ENCODE measurements at regions not wholly inside any gene's neighbourhood (a gene's known extent, or its start where the extent isn't known, plus 50 kb on each side); places are given as distances from the start of the nearest gene placed in this dataset.

- TF ChIP-seq EZH2 (IDR thresholded peaks at IDR 0.05; ENCODE audit: low read depth, unreplicated experiment), result no peak
- TF ChIP-seq CTCF (conservative IDR thresholded peaks at IDR 0.05; ENCODE audit: low read depth in 2 of 2), result no peak
Measured at GRCh38 chr12:75658901-75659823, 147.8 kb upstream of the KRR1 start.

Measured in GM23338 (cell line).